ENCODE measurements at regions not wholly inside any gene's neighbourhood (a gene's known extent, or its start where the extent isn't known, plus 50 kb on each side); places are given as distances from the start of the nearest gene placed in this dataset.

DNA sequence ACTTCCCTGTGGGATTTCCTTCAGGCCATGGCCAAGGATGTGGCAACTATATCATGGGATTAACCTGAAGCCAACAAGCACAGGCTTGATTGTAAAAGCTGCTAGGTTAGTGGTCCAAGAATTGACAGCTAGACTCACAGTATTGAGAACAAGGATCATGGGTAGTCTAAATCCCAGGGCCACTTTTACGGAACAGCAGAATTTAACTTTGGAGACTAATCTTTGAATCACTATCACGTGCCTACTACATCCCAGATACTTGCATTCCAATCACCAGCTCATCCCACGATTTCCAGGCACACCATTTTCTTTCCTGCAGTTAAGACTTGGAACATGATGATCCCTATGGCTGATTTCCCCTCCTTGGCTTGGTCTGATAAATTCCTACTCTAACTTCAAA is 65.6 kb upstream of the ADO start:
- DNase-seq (ENCODE audit: low read depth in 2 of 2), result peak in 1 of 2 donors; percentile 28

DNA sequence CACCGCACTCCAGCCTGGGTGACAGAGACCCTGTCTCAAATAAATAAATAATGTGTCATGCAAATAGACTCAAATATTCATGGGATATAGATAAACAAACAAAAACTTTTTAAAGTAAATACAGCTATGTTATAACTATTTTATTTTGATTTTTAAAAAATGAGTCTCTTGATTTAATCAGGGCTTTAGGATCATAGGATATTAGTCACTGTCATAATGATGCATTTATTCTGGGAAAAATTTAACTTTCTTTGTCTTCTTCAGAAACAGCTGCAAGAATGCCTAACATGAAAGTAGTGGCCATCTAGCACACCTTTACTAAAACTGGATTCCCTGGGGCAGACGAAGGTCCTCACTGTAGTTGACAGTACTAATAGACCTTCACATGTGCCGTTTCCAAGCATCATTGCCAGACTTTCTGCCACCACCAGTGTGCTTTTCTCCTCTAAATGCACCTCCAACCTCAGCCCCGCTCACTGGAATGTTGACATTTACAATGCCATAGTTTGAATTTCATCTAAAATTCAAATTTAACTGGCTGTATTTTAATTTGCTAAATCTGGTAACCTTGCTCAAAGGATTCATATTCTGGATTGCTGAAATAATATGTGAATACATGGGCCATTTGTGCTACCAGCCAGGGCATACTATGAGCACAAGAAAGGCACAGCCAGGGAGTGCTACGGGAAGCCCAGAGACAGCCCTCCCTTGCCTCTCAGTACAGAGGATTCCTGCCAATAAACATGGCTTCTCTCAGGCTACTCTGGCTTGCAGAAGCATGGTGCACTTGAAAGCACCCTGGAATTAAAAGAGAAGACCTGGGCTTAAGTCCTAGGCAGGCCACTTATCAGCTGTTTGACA is 63.4 kb upstream of the ADO start:
- no peak for DNase-seq (ENCODE audit: low read depth in 2 of 2)

DNA sequence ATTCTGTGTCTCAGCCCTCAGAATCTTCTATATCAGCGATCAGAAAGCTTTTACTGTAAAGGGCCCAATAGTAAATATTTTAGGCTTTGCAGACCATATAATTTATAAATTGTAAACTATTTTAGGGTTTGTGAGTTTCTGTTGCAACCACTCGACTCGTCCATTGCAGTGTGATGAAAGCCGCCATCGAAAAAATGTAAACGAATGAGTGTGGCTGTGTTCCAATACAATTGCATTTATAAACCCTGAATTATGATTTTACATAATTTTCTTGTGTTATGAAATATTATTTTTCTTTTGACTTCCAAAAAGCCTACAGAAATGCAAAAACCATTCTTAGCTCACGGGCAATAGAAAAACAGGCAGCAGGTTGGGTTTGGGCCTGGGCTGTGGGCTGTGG is 62.5 kb upstream of the ADO start:
- DNase-seq (ENCODE audit: low read depth in 2 of 2), result no peak

DNA sequence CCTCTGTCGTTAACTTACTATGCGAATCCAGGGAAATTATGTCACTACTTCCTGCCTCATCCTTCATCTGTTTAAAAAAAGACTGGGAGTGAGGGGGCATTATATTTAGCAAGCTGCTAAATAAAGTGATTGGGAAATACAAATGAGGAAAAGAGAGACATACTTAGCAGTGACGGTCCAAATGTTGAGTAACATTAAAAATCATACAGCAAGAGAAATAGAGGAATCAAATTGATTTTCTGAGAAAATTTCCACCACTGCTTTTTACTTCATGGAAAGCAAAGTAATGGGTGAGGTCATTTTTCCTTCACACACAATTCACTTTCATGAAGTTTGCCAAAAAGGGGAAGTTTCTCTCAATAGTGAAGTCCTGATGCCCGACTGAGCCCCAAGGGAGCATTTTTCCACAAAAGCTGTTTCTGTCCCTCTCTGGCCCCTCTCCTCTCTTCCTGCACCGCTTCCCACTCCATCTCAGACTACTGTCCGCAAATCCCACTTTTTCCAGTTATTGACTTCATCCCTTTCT is 61.9 kb upstream of the ADO start:
- peak in 1 of 2 donors; percentile 8 for DNase-seq (ENCODE audit: low read depth in 2 of 2)

DNA sequence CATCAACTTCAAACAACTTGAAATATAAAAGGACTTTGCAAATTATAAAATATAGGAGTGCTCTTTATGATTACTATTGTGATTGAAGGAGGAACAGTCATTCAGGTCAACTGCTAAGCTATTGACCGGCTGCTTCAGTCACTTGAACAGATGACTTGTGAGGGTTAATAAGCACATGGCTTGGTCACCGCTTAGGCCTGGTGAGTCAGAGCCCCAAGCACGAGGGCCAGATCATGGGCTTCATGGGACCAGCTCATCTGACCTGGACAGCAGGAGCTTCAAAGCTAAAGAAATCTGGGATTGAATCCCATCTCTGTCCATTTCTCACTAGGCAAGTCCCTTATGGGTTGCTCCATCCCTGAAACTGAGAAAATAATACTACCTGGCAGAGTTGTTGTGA is 60.4 kb upstream of the ADO start:
- DNase-seq (ENCODE audit: low read depth in 2 of 2), result peak in 1 of 2 donors; percentile 36

DNA sequence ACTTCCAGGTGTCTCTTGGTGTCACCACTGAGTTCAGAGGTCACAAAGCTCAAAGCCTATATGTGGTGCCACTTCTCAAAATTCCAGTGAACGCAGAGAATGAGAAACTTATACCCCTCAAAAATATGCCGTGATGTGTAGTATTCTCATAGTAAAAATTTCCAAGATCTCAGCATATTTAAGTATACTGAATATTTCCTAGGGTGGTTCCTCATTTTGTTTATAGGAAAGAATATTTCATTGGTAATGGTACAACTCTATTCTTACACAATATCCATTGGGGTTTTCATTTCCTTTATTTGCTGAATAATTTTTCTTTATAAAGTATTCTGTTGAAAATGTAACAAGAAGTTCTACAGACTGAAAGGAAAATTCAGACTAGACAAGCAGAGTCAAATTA is 58.9 kb upstream of the ADO start:
- DNase-seq (ENCODE audit: low read depth in 2 of 2), result no peak

DNA sequence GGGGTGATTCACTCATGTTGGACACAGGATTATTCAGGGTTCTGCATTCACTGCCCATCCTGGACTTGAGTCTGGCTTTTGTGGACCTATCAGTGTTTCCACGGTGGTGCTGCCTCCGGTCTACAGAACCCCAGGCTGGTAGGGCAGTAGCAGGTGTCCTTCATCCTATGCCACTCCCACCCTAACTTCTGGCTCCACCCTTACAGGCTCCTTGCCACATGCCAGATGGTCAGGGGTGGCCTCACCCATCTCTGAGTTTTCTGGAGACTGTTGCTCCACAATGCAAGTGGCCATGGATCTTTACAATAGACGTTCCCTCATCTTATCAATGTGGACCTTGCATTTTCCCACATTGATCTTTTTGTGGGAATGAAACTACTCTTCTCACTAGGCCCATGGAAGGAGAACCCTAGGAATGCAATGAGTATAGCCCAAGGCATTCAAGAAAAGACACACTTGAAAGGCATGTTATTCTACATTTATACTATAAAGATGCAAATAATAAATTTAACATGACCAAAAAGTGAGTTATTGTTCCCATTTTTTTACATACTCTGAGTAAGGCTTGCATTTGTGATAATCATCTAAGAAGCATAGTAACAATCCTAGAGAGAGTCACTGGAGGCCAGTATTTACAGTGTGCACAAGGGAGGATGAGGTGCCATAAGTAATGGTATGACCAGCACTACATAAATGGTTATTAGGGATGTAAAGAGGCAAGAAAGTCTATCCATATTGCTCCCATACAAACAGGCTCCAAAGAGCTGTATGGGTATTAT is 57.4 kb upstream of the ADO start:
- DNase-seq (ENCODE audit: low read depth in 2 of 2), result no peak

DNA sequence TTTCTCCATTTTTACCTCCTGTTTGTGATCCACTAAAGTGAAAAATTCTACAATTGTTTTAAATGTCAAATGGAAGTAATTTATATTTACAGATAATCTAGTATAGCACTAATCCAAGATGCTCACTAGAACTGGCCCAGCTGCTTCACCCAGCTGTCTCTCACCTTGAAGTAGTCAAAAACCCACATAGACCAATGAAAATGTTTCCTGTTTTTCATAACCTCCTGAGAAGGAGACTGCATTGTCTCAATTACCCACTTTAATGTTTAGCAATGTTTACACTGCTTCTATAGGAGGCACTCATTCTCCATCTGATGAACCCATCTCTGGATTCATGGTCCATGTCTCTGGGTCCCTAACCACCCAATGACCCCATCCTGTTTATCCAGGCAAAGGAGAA is 56.1 kb upstream of the ADO start:
- no peak for DNase-seq (ENCODE audit: low read depth in 2 of 2)

DNA sequence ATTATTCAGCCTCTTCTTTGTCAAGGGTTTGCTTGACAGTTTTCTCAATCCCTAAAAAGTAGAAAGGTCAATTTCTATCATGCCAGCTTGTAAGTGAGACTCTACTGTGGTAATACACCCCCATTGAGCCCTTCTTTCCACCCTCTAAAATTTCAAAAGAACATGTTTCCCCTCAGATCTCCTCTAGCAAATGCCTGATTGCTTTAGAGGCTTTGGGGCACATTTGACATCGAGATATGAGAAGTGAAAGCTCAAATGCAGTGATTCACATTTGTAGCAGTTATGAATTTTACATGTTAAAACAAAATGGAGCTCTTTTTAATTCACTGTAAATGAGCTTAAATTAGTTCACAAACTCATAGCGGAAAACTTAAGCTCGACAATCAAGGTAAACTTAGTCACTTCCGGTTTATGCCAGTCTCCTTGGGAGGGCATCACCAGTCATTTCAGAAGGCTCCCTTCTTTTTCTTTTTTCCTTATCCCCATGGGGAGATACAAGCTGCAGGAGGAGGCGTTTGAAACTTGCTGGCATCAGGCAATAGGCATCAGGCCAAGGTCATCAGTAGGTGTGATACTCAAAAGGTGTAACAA is 55.3 kb upstream of the ADO start:
- DNase-seq (ENCODE audit: low read depth in 2 of 2), result no peak

Measured in lung microvascular endothelial cell (primary cell).